Suprapubic skin (tissue), 4 donors: ENCODE measurements at regions not wholly inside any gene's neighbourhood (a gene's known extent, or its start where the extent isn't known, plus 50 kb on each side); places are given as distances from the start of the nearest gene placed in this dataset.
"Not testable (repeated sequence)": the region's sequence is repeated elsewhere in the genome, so short reads cannot be mapped to it uniquely, and the experiment has no call there.

ENCODE experiments used
- DNase-seq, 2 donors: peaks; one replicate each; pipeline ENCODE4 v3.0.0-alpha.2; 2019; ENCODE audit warnings: low spot score in 2 of 2
- H3K27ac ChIP-seq: fragments of 200-600 bp; sonication (generic); one replicate; pipeline ENCODE4 v1.5.1; 2019
- H3K27me3 ChIP-seq: fragments of 200-600 bp; sonication (generic); one replicate; pipeline ENCODE4 v1.5.1; 2019
- H3K36me3 ChIP-seq: fragments of 200-600 bp; sonication (generic); one replicate; pipeline ENCODE4 v1.5.1; 2019
- H3K4me1 ChIP-seq: fragments of 200-600 bp; sonication (generic); one replicate; pipeline ENCODE4 v1.5.1; 2019
- H3K4me3 ChIP-seq: fragments of 200-600 bp; sonication (generic); one replicate; pipeline ENCODE4 v1.5.1; 2019; ENCODE audit warnings: mild to moderate bottlenecking
- H3K9me3 ChIP-seq: fragments of 200-600 bp; sonication (generic); one replicate; pipeline ENCODE4 v1.5.1; 2019
- EP300 ChIP-seq: sonication (generic); formaldehyde crosslinking; IDR thresholded peaks from one replicate; pipeline ENCODE4 v1.6.1; 2017; ENCODE audit warnings: antibody characterized with exemption
- POLR2A ChIP-seq, 2 donors: fragments of 450-650 bp; IDR thresholded peaks; one replicate each; pipeline ENCODE4 v1.6.1; 2017; ENCODE audit warnings: antibody characterized with exemption in 2 of 2, mild to moderate bottlenecking in 2 of 2, moderate library complexity in 2 of 2
- POLR2AphosphoS5 ChIP-seq, 3 donors: sonication (generic); formaldehyde crosslinking; IDR thresholded peaks; one replicate each; pipeline ENCODE4 v1.6.1; 2017; ENCODE audit warnings: antibody characterized with exemption in 3 of 3
- WGBS: methylation state at CpG from one replicate; pipeline ENCODE4 v1.1.5; 2018; 5-methylcytosine and 5-hydroxymethylcytosine counted together
- TF ChIP-seq, protein P1 (sequence below), 2 donors: fragments of 200-600 bp in 1 of 2; fragments of 450-650 bp in 1 of 2; sonication (generic) in 1 of 2; IDR thresholded peaks; one replicate each; pipeline ENCODE4 v1.5.1; 2016 to 2019; ENCODE audit warnings: antibody characterized with exemption in 2 of 2, mild to moderate bottlenecking in 1 of 2, moderate library complexity in 1 of 2

DNA sequence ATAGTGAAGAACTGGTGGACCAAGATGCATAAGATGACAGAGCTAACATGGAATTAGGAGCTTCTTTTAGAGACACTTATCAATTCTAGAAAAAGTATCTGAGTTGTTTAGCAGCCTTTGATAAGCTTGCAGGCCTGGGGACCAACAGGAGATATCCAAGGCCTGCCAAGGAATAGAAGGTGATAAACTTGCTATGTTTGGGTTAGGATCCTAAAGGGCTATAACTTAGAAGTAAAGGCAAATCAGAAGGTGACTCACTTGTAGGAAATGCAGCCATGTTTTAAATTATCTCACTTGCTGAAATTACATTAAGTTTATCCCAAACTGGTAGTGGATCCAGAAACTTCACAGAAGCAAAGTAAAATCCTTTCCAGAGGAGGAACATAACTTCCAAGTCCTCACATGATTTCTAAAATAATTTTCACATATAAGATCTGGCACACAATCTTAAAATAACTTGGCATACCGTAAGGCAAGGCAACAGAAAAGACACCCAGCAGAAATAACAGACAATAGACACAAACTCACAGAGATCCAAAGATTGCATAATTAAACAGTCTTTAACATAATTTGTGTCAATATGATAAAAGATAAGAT, 69.6 kb upstream of the TEAD1 start:
- no peak overlapping the region for H3K27ac ChIP-seq
- H3K4me1 ChIP-seq = peaks cover 2% of the 10 kb centered on the region
- no peaks in the 10 kb centered on the region for H3K9me3 ChIP-seq
- 63% methylated on average over 1 of the region's 1 CpG for WGBS
- H3K36me3 ChIP-seq = no peaks in the 10 kb centered on the region
- no peak overlapping the region for H3K4me3 ChIP-seq
- TF ChIP-seq, protein P1, sequence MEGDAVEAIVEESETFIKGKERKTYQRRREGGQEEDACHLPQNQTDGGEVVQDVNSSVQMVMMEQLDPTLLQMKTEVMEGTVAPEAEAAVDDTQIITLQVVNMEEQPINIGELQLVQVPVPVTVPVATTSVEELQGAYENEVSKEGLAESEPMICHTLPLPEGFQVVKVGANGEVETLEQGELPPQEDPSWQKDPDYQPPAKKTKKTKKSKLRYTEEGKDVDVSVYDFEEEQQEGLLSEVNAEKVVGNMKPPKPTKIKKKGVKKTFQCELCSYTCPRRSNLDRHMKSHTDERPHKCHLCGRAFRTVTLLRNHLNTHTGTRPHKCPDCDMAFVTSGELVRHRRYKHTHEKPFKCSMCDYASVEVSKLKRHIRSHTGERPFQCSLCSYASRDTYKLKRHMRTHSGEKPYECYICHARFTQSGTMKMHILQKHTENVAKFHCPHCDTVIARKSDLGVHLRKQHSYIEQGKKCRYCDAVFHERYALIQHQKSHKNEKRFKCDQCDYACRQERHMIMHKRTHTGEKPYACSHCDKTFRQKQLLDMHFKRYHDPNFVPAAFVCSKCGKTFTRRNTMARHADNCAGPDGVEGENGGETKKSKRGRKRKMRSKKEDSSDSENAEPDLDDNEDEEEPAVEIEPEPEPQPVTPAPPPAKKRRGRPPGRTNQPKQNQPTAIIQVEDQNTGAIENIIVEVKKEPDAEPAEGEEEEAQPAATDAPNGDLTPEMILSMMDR (IDR thresholded peaks at IDR 0.05) = no peak
- no peak for TF ChIP-seq POLR2A (IDR thresholded peaks at IDR 0.05)
- no peak for TF ChIP-seq EP300
- TF ChIP-seq POLR2AphosphoS5 (IDR thresholded peaks at IDR 0.05) = no peak
- DNase-seq = no peak
- H3K27me3 ChIP-seq = no peaks in the 10 kb centered on the region

DNA sequence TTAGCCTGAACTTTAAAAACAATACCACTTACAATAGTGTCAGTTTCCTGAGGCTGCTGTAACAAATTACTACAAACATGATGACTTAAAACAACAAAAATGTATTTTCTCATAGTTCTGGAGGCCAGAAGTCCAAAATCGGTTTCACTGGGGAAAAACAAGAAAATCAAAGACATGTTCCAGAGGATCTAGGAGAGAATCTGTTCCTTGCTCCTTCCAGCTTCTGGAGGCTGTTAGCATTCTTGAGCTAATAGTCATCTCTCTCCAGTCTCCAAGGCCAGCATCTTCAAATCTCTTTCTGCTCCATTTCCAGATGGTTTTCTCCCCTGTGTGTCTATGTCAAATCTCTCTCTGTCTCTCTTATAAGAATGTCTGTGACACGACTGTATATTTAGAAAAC, 67.6 kb upstream of the TEAD1 start:
- no peaks in the 10 kb centered on the region for H3K27me3 ChIP-seq
- peaks cover 3% of the 10 kb centered on the region for H3K9me3 ChIP-seq
- no peak overlapping the region for H3K27ac ChIP-seq
- H3K36me3 ChIP-seq = no peaks in the 10 kb centered on the region
- TF ChIP-seq POLR2AphosphoS5 (IDR thresholded peaks at IDR 0.05) = no peak
- TF ChIP-seq, protein P1 (IDR thresholded peaks at IDR 0.05) = no peak
- TF ChIP-seq EP300 = no peak
- H3K4me3 ChIP-seq = no peak overlapping the region
- 46% methylated on average over 2 of the region's 2 CpGs for WGBS
- DNase-seq = no peak
- peaks cover 2% of the 10 kb centered on the region for H3K4me1 ChIP-seq

DNA sequence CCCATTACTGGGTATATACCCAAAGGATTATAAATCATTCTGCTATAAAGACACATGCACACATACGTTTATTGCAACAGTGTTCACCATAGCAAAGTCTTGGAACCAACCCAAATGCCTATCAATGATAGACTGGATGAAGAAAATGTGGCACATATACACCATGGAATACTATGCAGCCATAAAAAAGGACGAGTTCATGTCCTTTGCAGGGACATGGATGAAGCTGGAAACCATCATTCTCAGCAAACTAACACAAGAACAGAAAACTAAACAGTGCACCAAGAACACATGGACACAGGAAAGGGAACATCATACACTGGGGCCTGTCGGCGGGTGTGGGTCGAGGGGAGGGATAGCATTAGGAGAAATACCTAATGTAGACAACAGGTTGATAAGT, 65.5 kb upstream of the TEAD1 start:
- H3K36me3 ChIP-seq, H3K27me3 ChIP-seq, DNase-seq, H3K4me1 ChIP-seq, H3K9me3 ChIP-seq, H3K4me3 ChIP-seq, H3K27ac ChIP-seq: not testable (repeated sequence)
- 72% methylated on average over 5 of the region's 5 CpGs for WGBS

DNA sequence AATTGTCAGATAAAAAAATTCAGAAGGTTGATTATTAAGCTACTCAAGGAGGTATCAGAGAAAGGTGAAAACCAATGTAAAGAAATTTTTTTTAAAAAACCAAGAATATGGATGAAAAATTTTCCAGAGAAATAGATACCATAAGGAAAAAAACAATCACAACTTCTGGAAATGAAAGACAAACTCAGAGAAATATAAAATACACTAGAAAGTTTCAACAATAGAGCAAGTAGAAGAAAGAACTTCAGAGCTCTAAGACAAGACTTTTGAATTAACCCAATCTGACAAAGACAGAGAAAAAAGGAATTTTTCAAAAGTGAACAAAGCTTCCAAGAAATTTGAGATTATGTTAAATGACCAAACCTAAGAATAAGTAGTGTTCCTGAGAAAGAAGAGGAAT, 62.9 kb upstream of the TEAD1 start:
- H3K9me3 ChIP-seq = peaks cover 3% of the 10 kb centered on the region
- H3K36me3 ChIP-seq = no peaks in the 10 kb centered on the region
- H3K27me3 ChIP-seq = no peaks in the 10 kb centered on the region
- no peaks in the 10 kb centered on the region for H3K4me1 ChIP-seq
- no peak overlapping the region for H3K27ac ChIP-seq
- DNase-seq = no peak
- TF ChIP-seq EP300 (no peak), POLR2AphosphoS5 (IDR thresholded peaks at IDR 0.05) (no peak), POLR2A (IDR thresholded peaks at IDR 0.05) (no peak)
- TF ChIP-seq, protein P1 (IDR thresholded peaks at IDR 0.05) = no peak
- H3K4me3 ChIP-seq = no peak overlapping the region

DNA sequence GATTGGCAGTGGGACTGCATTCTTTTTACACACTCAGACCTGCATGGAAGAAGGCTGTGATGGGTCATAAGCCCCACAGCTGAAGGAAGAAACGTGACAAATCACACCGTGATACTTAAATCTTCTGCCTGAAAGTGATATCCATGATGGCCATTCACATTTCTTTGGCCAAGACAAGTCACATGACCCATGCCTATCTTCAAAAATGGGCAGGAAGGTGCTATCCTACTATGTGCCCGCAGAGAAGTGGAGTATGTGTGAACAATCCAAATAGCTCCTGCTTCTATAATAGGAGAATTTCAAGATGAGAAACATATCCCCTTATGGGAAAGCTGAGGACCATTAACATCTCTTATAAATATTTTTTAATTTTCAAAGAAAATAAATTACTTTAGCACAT, 56.6 kb upstream of the TEAD1 start:
- Histone ChIP-seq H3K9me3 (no peaks in the 10 kb centered on the region), H3K4me1 (no peaks in the 10 kb centered on the region), H3K27ac (no peak overlapping the region), H3K36me3 (no peaks in the 10 kb centered on the region), H3K4me3 (no peak overlapping the region), H3K27me3 (no peaks in the 10 kb centered on the region)
- WGBS = 97% methylated on average over 3 of the region's 3 CpGs
- TF ChIP-seq EP300 (no peak), POLR2A (IDR thresholded peaks at IDR 0.05) (no peak), POLR2AphosphoS5 (IDR thresholded peaks at IDR 0.05) (no peak)
- TF ChIP-seq, protein P1 (IDR thresholded peaks at IDR 0.05) = no peak
- no peak for DNase-seq
